Liver (tissue), 3 donors: ENCODE measurements at regions not wholly inside any gene's neighbourhood (a gene's known extent, or its start where the extent isn't known, plus 50 kb on each side); places are given as distances from the start of the nearest gene placed in this dataset.

Source experiments
- ATF3 ChIP-seq: IDR thresholded peaks from 2 replicates; pipeline ENCODE4 v1.6.1; 2016; ENCODE audit warnings: antibody characterized with exemption
- CTCF ChIP-seq: fragments of 150-350 bp; IDR thresholded peaks from 2 replicates; pipeline ENCODE4 v1.5.1; 2017; ENCODE audit warnings: improper control_type of control experiment, low read depth, low read length; ENCODE audit not compliant: missing input control
- EGR1 ChIP-seq, 2 donors: IDR thresholded peaks; 2 replicates each; pipeline ENCODE4 v1.6.1; 2016 to 2018; ENCODE audit warnings: antibody characterized with exemption in 2 of 2, low read depth in 2 of 2
- FOXA1 ChIP-seq: IDR thresholded peaks from 2 replicates; pipeline ENCODE4 v1.6.1; 2016; ENCODE audit warnings: antibody characterized with exemption
- GABPA ChIP-seq, 2 donors: IDR thresholded peaks in 1 of 2; conservative IDR thresholded peaks in 1 of 2; 2 replicates each; pipeline ENCODE4 v1.6.1; 2016; ENCODE audit warnings: antibody characterized with exemption in 2 of 2, mild to moderate bottlenecking in 1 of 2, moderate library complexity in 1 of 2
- HNF4G ChIP-seq: IDR thresholded peaks from 2 replicates; pipeline ENCODE4 v1.6.1; 2016; ENCODE audit warnings: antibody characterized with exemption
- JUND ChIP-seq, 2 donors: IDR thresholded peaks; 2 replicates each; pipeline ENCODE4 v1.6.1; 2016; ENCODE audit warnings: antibody characterized with exemption in 2 of 2
- MAX ChIP-seq: IDR thresholded peaks from 2 replicates; pipeline ENCODE4 v1.6.1; 2016; ENCODE audit warnings: antibody characterized with exemption
- RAD21 ChIP-seq, 2 donors: IDR thresholded peaks; 2 replicates each; pipeline ENCODE4 v1.6.1; 2016; ENCODE audit warnings: antibody characterized with exemption in 2 of 2, mild to moderate bottlenecking in 2 of 2
- REST ChIP-seq: IDR thresholded peaks from 2 replicates; pipeline ENCODE4 v1.6.1; 2016; ENCODE audit warnings: antibody characterized with exemption, mild to moderate bottlenecking
- RXRA ChIP-seq, 2 donors: IDR thresholded peaks; 2 replicates each; pipeline ENCODE4 v1.6.1; 2017 to 2018; ENCODE audit warnings: antibody characterized with exemption in 2 of 2, mild to moderate bottlenecking in 1 of 2
- TAF1 ChIP-seq: conservative IDR thresholded peaks from 2 replicates; pipeline ENCODE4 v1.6.1; 2016; ENCODE audit warnings: antibody characterized with exemption, mild to moderate bottlenecking
- YY1 ChIP-seq: IDR thresholded peaks from 2 replicates; pipeline ENCODE4 v1.6.1; 2016; ENCODE audit warnings: antibody characterized with exemption, mild to moderate bottlenecking
- ZBTB33 ChIP-seq: IDR thresholded peaks from 2 replicates; pipeline ENCODE4 v1.6.1; 2016; ENCODE audit warnings: antibody characterized with exemption
- donor health status: healthy.
- donor health status: healthy.

- TF ChIP-seq REST (no peak), MAX (no peak), CTCF (no peak), ZBTB33 (no peak), ATF3 (no peak), HNF4G (no peak), YY1 (no peak), RAD21 (IDR thresholded peaks at IDR 0.05) (no peak), FOXA1 (no peak), RXRA (IDR thresholded peaks at IDR 0.05) (no peak), EGR1 (IDR thresholded peaks at IDR 0.05; ENCODE audit: low read depth in 2 of 2) (no peak), JUND (IDR thresholded peaks at IDR 0.05) (no peak), TAF1 (no peak), GABPA (IDR thresholded peaks at IDR 0.05 in 1 of 2, conservative IDR thresholded peaks at IDR 0.05 in 1 of 2) (no peak)
These were observed 869.8 kb downstream of the TTLL7 start for GRCh38 chr1:83129107-83129506.
